Stimulated activated memory B cell treated with anti-CD40 and anti-IgM and Interleukin-4, amounts not matched to agents 10 μg/mL and 1 μg/mL and 100 μg/mL, for 72 hours (primary cell): ENCODE measurements at regions not wholly inside any gene's neighbourhood (a gene's known extent, or its start where the extent isn't known, plus 50 kb on each side); places are given as distances from the start of the nearest gene placed in this dataset.
A peak's percentile ranks its signal among the peaks of the same experiment; 100 is the strongest.

ENCODE experiments used
- ATAC-seq: fragments of 150-1000 bp; cut with Tn5 transposase; 2 replicates; pipeline ENCODE4 v1.10.0; 2021
- H3K27ac Mint-ChIP-seq: one replicate; pipeline ENCODE4 v1.8.0; 2022; ENCODE audit warnings: mild to moderate bottlenecking, mixed read lengths
- H3K27me3 Mint-ChIP-seq: one replicate; pipeline ENCODE4 v1.8.0; 2022; ENCODE audit warnings: mixed read lengths
- H3K36me3 Mint-ChIP-seq: one replicate; pipeline ENCODE4 v1.8.0; 2022; ENCODE audit warnings: mixed read lengths
- H3K4me1 Mint-ChIP-seq: one replicate; pipeline ENCODE4 v1.8.0; 2022; ENCODE audit warnings: mixed read lengths
- H3K4me3 Mint-ChIP-seq: one replicate; pipeline ENCODE4 v1.8.0; 2022; ENCODE audit warnings: mild to moderate bottlenecking, moderate library complexity, mixed read lengths
- H3K9me3 Mint-ChIP-seq: one replicate; pipeline ENCODE4 v1.8.0; 2022; ENCODE audit warnings: mixed read lengths

- H3K4me3 Mint-ChIP-seq, result peak overlapping the region; percentile 51
Observed at GRCh38 chr9:111985315-111985714, 88.7 kb downstream of the UGCG start.

GRCh38 chr9:111986035-111986556 is 89.5 kb downstream of the UGCG start:
- H3K27ac Mint-ChIP-seq, result peak overlapping the region; percentile 95
- peaks cover 63% of the 10 kb centered on the region for H3K4me1 Mint-ChIP-seq
- peak; percentile 17 for ATAC-seq
- peaks cover 6% of the 10 kb centered on the region for H3K36me3 Mint-ChIP-seq
- no peaks in the 10 kb centered on the region for H3K27me3 Mint-ChIP-seq
- H3K4me3 Mint-ChIP-seq, result peak overlapping the region; percentile 8
- H3K9me3 Mint-ChIP-seq, result no peaks in the 10 kb centered on the region

More at GRCh38 chr9:111985315-111985714, 88.7 kb downstream of the UGCG start:
- Mint-ChIP-seq H3K9me3 (no peaks in the 10 kb centered on the region), H3K36me3 (peaks cover 6% of the 10 kb centered on the region), H3K4me1 (peaks cover 65% of the 10 kb centered on the region), H3K27ac (peak overlapping the region; percentile 95), H3K27me3 (no peaks in the 10 kb centered on the region)
- peak; percentile 47 for ATAC-seq
